ENCODE measurements at regions not wholly inside any gene's neighbourhood (a gene's known extent, or its start where the extent isn't known, plus 50 kb on each side); places are given as distances from the start of the nearest gene placed in this dataset.

DNA sequence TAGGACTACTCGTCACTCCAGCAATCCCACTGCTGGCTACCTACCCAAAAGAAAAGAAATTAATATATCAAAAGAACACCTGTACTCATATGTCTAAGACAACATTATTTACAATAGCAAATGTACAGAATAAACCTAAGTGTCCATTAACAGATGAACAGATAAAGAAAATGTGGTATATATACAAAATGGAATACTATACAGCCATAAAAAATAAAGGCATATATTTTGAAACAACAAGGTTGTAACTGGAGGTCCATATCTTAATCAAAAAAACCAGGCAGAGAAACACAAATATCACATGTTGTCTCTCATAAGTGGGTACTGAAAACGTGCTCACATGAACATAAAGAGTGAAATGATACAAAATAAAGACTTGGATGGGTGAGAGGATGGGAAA lies 1073.3 kb upstream of the PHF14 start:
- TF ChIP-seq, protein P1, sequence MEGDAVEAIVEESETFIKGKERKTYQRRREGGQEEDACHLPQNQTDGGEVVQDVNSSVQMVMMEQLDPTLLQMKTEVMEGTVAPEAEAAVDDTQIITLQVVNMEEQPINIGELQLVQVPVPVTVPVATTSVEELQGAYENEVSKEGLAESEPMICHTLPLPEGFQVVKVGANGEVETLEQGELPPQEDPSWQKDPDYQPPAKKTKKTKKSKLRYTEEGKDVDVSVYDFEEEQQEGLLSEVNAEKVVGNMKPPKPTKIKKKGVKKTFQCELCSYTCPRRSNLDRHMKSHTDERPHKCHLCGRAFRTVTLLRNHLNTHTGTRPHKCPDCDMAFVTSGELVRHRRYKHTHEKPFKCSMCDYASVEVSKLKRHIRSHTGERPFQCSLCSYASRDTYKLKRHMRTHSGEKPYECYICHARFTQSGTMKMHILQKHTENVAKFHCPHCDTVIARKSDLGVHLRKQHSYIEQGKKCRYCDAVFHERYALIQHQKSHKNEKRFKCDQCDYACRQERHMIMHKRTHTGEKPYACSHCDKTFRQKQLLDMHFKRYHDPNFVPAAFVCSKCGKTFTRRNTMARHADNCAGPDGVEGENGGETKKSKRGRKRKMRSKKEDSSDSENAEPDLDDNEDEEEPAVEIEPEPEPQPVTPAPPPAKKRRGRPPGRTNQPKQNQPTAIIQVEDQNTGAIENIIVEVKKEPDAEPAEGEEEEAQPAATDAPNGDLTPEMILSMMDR (IDR thresholded peaks at IDR 0.05), result no peak
- TF ChIP-seq EZH2phosphoT487 (IDR thresholded peaks at IDR 0.05) (no peak), EZH2 (IDR thresholded peaks at IDR 0.05) (no peak)
